ENCODE measurements at regions not wholly inside any gene's neighbourhood (a gene's known extent, or its start where the extent isn't known, plus 50 kb on each side); places are given as distances from the start of the nearest gene placed in this dataset.
"Not testable (repeated sequence)": the region's sequence is repeated elsewhere in the genome, so short reads cannot be mapped to it uniquely, and the experiment has no call there.

- no peak overlapping the region for H3K27ac ChIP-seq (ENCODE audit: low read depth, low read length)
- no peak overlapping the region for H3K9ac ChIP-seq (ENCODE audit: low read depth in 1 of 2, low read length in 2 of 2)
- no peaks in the 10 kb centered on the region for H3K36me3 ChIP-seq (ENCODE audit: control insufficient read depth in 1 of 2, insufficient read depth in 2 of 2, low read length in 2 of 2)
- H3K4me3 ChIP-seq (ENCODE audit: low read depth in 1 of 2, low read length in 2 of 2) = no peak overlapping the region
- no peaks in the 10 kb centered on the region for H3K9me3 ChIP-seq (ENCODE audit: control insufficient read depth in 1 of 2, low read length in 2 of 2)
- no peaks in the 10 kb centered on the region for H3K27me3 ChIP-seq (ENCODE audit: control insufficient read depth in 1 of 2, insufficient read depth in 2 of 2, low read length in 2 of 2)
- no peaks in the 10 kb centered on the region for H3K4me1 ChIP-seq (ENCODE audit: control insufficient read depth in 1 of 2, insufficient read depth in 2 of 2, low read length in 2 of 2)
Measured at GRCh38 chr1:173360487-173361063, 116.6 kb upstream of the PRDX6 start.

- no peak overlapping the region for H3K9ac ChIP-seq (ENCODE audit: low read depth in 1 of 2, low read length in 2 of 2)
- H3K4me1 ChIP-seq (ENCODE audit: control insufficient read depth in 1 of 2, insufficient read depth in 2 of 2, low read length in 2 of 2) = no peaks in the 10 kb centered on the region
- H3K27ac ChIP-seq (ENCODE audit: low read depth, low read length) = no peak overlapping the region
- H3K27me3 ChIP-seq (ENCODE audit: control insufficient read depth in 1 of 2, insufficient read depth in 2 of 2, low read length in 2 of 2) = no peaks in the 10 kb centered on the region
- H3K4me3 ChIP-seq (ENCODE audit: low read depth in 1 of 2, low read length in 2 of 2) = no peak overlapping the region
- H3K36me3 ChIP-seq (ENCODE audit: control insufficient read depth in 1 of 2, insufficient read depth in 2 of 2, low read length in 2 of 2) = no peaks in the 10 kb centered on the region
- H3K9me3 ChIP-seq (ENCODE audit: control insufficient read depth in 1 of 2, low read length in 2 of 2) = no peaks in the 10 kb centered on the region
Measured at GRCh38 chr1:173362543-173362942, 114.6 kb upstream of the PRDX6 start.

- Histone ChIP-seq H3K27ac (ENCODE audit: low read depth, low read length) (no peak overlapping the region), H3K9ac (ENCODE audit: low read depth in 1 of 2, low read length in 2 of 2) (no peak overlapping the region), H3K27me3 (ENCODE audit: control insufficient read depth in 1 of 2, insufficient read depth in 2 of 2, low read length in 2 of 2) (no peaks in the 10 kb centered on the region)
Measured at GRCh38 chr1:173364827-173365226, 112.3 kb upstream of the PRDX6 start.

GRCh38 chr1:173365341-173365740 is 111.8 kb upstream of the PRDX6 start:
- Histone ChIP-seq H3K4me1 (ENCODE audit: control insufficient read depth in 1 of 2, insufficient read depth in 2 of 2, low read length in 2 of 2) (no peaks in the 10 kb centered on the region), H3K9ac (ENCODE audit: low read depth in 1 of 2, low read length in 2 of 2) (no peak overlapping the region), H3K36me3 (ENCODE audit: control insufficient read depth in 1 of 2, insufficient read depth in 2 of 2, low read length in 2 of 2) (no peaks in the 10 kb centered on the region), H3K9me3 (ENCODE audit: control insufficient read depth in 1 of 2, low read length in 2 of 2) (no peaks in the 10 kb centered on the region), H3K27me3 (ENCODE audit: control insufficient read depth in 1 of 2, insufficient read depth in 2 of 2, low read length in 2 of 2) (no peaks in the 10 kb centered on the region), H3K27ac (ENCODE audit: low read depth, low read length) (no peak overlapping the region), H3K4me3 (ENCODE audit: low read depth in 1 of 2, low read length in 2 of 2) (no peak overlapping the region)

More at GRCh38 chr1:173364827-173365226, 112.3 kb upstream of the PRDX6 start:
- Histone ChIP-seq H3K9me3 (ENCODE audit: control insufficient read depth in 1 of 2, low read length in 2 of 2) (no peaks in the 10 kb centered on the region), H3K4me3 (ENCODE audit: low read depth in 1 of 2, low read length in 2 of 2) (no peak overlapping the region), H3K36me3 (ENCODE audit: control insufficient read depth in 1 of 2, insufficient read depth in 2 of 2, low read length in 2 of 2) (no peaks in the 10 kb centered on the region), H3K4me1 (ENCODE audit: control insufficient read depth in 1 of 2, insufficient read depth in 2 of 2, low read length in 2 of 2) (no peaks in the 10 kb centered on the region)

- H3K27me3 ChIP-seq (ENCODE audit: control insufficient read depth in 1 of 2, insufficient read depth in 2 of 2, low read length in 2 of 2) = no peaks in the 10 kb centered on the region
- H3K27ac ChIP-seq (ENCODE audit: low read depth, low read length) = no peak overlapping the region
- H3K9me3 ChIP-seq (ENCODE audit: control insufficient read depth in 1 of 2, low read length in 2 of 2) = no peaks in the 10 kb centered on the region
- no peak overlapping the region for H3K4me3 ChIP-seq (ENCODE audit: low read depth in 1 of 2, low read length in 2 of 2)
- H3K9ac ChIP-seq (ENCODE audit: low read depth in 1 of 2, low read length in 2 of 2) = no peak overlapping the region
- no peaks in the 10 kb centered on the region for H3K4me1 ChIP-seq (ENCODE audit: control insufficient read depth in 1 of 2, insufficient read depth in 2 of 2, low read length in 2 of 2)
- no peaks in the 10 kb centered on the region for H3K36me3 ChIP-seq (ENCODE audit: control insufficient read depth in 1 of 2, insufficient read depth in 2 of 2, low read length in 2 of 2)
Measured at GRCh38 chr1:173367136-173367535, 110.0 kb upstream of the PRDX6 start.

- H3K27ac ChIP-seq (ENCODE audit: low read depth, low read length) = not testable (repeated sequence)
Measured at GRCh38 chr1:173370586-173370985, 106.5 kb upstream of the PRDX6 start.

GRCh38 chr1:173376065-173376464 is 101.1 kb upstream of the PRDX6 start:
- not testable (repeated sequence) for H3K4me3 ChIP-seq (ENCODE audit: low read depth in 1 of 2, low read length in 2 of 2); H3K36me3 ChIP-seq (ENCODE audit: control insufficient read depth in 1 of 2, insufficient read depth in 2 of 2, low read length in 2 of 2); H3K27me3 ChIP-seq (ENCODE audit: control insufficient read depth in 1 of 2, insufficient read depth in 2 of 2, low read length in 2 of 2); H3K9me3 ChIP-seq (ENCODE audit: control insufficient read depth in 1 of 2, low read length in 2 of 2); H3K4me1 ChIP-seq (ENCODE audit: control insufficient read depth in 1 of 2, insufficient read depth in 2 of 2, low read length in 2 of 2); H3K9ac ChIP-seq (ENCODE audit: low read depth in 1 of 2, low read length in 2 of 2); H3K27ac ChIP-seq (ENCODE audit: low read depth, low read length)

More at GRCh38 chr1:173370586-173370985, 106.5 kb upstream of the PRDX6 start:
- not testable (repeated sequence) for H3K4me3 ChIP-seq (ENCODE audit: low read depth in 1 of 2, low read length in 2 of 2); H3K9me3 ChIP-seq (ENCODE audit: control insufficient read depth in 1 of 2, low read length in 2 of 2); H3K36me3 ChIP-seq (ENCODE audit: control insufficient read depth in 1 of 2, insufficient read depth in 2 of 2, low read length in 2 of 2); H3K9ac ChIP-seq (ENCODE audit: low read depth in 1 of 2, low read length in 2 of 2); H3K4me1 ChIP-seq (ENCODE audit: control insufficient read depth in 1 of 2, insufficient read depth in 2 of 2, low read length in 2 of 2); H3K27me3 ChIP-seq (ENCODE audit: control insufficient read depth in 1 of 2, insufficient read depth in 2 of 2, low read length in 2 of 2)

GRCh38 chr1:173377266-173377665 is 99.9 kb upstream of the PRDX6 start:
- no peaks in the 10 kb centered on the region for H3K27me3 ChIP-seq (ENCODE audit: control insufficient read depth in 1 of 2, insufficient read depth in 2 of 2, low read length in 2 of 2)
- H3K36me3 ChIP-seq (ENCODE audit: control insufficient read depth in 1 of 2, insufficient read depth in 2 of 2, low read length in 2 of 2) = no peaks in the 10 kb centered on the region
- H3K27ac ChIP-seq (ENCODE audit: low read depth, low read length) = no peak overlapping the region
- peaks cover 6 to 7% of the 10 kb centered on the region in 2 donors for H3K9me3 ChIP-seq (ENCODE audit: control insufficient read depth in 1 of 2, low read length in 2 of 2)
- no peaks in the 10 kb centered on the region for H3K4me1 ChIP-seq (ENCODE audit: control insufficient read depth in 1 of 2, insufficient read depth in 2 of 2, low read length in 2 of 2)
- H3K4me3 ChIP-seq (ENCODE audit: low read depth in 1 of 2, low read length in 2 of 2) = no peak overlapping the region
- H3K9ac ChIP-seq (ENCODE audit: low read depth in 1 of 2, low read length in 2 of 2) = no peak overlapping the region

- Histone ChIP-seq H3K4me1 (ENCODE audit: control insufficient read depth in 1 of 2, insufficient read depth in 2 of 2, low read length in 2 of 2) (no peaks in the 10 kb centered on the region), H3K9me3 (ENCODE audit: control insufficient read depth in 1 of 2, low read length in 2 of 2) (no peaks in the 10 kb centered on the region), H3K9ac (ENCODE audit: low read depth in 1 of 2, low read length in 2 of 2) (no peak overlapping the region), H3K4me3 (ENCODE audit: low read depth in 1 of 2, low read length in 2 of 2) (no peak overlapping the region), H3K36me3 (ENCODE audit: control insufficient read depth in 1 of 2, insufficient read depth in 2 of 2, low read length in 2 of 2) (no peaks in the 10 kb centered on the region), H3K27me3 (ENCODE audit: control insufficient read depth in 1 of 2, insufficient read depth in 2 of 2, low read length in 2 of 2) (no peaks in the 10 kb centered on the region), H3K27ac (ENCODE audit: low read depth, low read length) (no peak overlapping the region)
Measured at GRCh38 chr1:173383351-173383750, 93.8 kb upstream of the PRDX6 start.

- Histone ChIP-seq H3K27ac (ENCODE audit: low read depth, low read length) (no peak overlapping the region), H3K27me3 (ENCODE audit: control insufficient read depth in 1 of 2, insufficient read depth in 2 of 2, low read length in 2 of 2) (no peaks in the 10 kb centered on the region), H3K4me1 (ENCODE audit: control insufficient read depth in 1 of 2, insufficient read depth in 2 of 2, low read length in 2 of 2) (no peaks in the 10 kb centered on the region), H3K9ac (ENCODE audit: low read depth in 1 of 2, low read length in 2 of 2) (no peak overlapping the region), H3K36me3 (ENCODE audit: control insufficient read depth in 1 of 2, insufficient read depth in 2 of 2, low read length in 2 of 2) (no peaks in the 10 kb centered on the region), H3K4me3 (ENCODE audit: low read depth in 1 of 2, low read length in 2 of 2) (no peak overlapping the region), H3K9me3 (ENCODE audit: control insufficient read depth in 1 of 2, low read length in 2 of 2) (no peaks in the 10 kb centered on the region)
Measured at GRCh38 chr1:173388352-173388751, 88.8 kb upstream of the PRDX6 start.
